GM23248 (cell line): ENCODE measurements at regions not wholly inside any gene's neighbourhood (a gene's known extent, or its start where the extent isn't known, plus 50 kb on each side); places are given as distances from the start of the nearest gene placed in this dataset.

ENCODE experiments used
- EZH2 ChIP-seq: fragments of 200-600 bp; sonication (generic); IDR thresholded peaks from 2 replicates; pipeline ENCODE4 v1.6.1; 2018; ENCODE audit warnings: antibody characterized with exemption, mild to moderate bottlenecking; ENCODE audit not compliant: insufficient read depth, poor library complexity, severe bottlenecking
- EZH2phosphoT487 ChIP-seq: fragments of 200-600 bp; sonication (generic); IDR thresholded peaks from 2 replicates; pipeline ENCODE4 v1.6.1; 2018; ENCODE audit warnings: antibody characterized with exemption, moderate library complexity, mild to moderate bottlenecking, low read depth; ENCODE audit not compliant: insufficient read depth

DNA sequence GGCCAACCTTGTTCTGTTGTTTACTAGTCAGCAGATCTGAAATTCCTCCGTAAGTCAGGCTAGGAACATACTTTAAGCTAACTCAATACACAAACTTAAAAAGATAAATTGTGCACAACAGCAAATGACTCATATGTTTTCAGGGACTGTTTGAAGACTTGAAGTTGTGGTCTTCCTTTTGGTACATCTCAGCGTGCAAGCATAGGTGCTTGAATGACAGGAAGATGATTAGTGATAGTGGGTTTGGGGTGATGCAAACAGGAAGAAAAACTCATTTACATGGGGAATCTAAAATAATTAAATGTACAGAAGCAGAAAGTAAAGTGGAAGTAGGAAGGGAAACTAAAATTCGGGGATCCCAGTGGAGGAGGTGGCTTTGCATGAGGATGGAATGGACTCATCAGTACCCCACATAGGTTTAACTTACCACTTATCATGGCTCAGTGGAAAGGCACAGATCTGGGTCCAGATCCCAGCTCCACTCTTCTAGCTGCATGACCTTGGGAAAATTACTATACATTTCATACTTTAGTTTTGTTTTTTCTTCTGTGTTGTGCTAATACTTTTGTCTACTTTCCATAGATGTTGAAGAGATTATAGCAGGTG lies 122.3 kb downstream of the XCL2 start:
- TF ChIP-seq EZH2 (no peak), EZH2phosphoT487 (no peak)
